ENCODE measurements at regions not wholly inside any gene's neighbourhood (a gene's known extent, or its start where the extent isn't known, plus 50 kb on each side); places are given as distances from the start of the nearest gene placed in this dataset.

DNA sequence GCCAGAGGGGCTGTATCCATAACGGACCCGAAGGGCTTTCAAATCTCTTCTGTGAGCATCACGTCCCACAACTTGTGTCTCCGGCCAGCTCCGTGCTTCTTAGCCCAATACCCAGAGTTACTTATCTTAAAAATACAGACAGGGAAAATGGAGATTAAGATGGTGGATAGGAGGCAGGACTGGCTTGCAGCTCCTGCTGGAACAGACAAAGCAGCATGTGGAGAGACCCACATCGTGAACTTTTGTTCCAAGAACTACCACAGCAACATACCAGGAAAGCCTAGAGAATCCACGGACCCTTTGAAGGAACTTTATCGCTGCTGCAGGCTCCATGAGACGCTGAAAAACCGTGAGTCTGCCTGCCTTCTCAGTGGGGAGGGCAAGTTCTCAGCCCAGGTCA lies 113.7 kb downstream of the RNASET2 start:
- TF ChIP-seq ZFX (IDR thresholded peaks at IDR 0.05; ENCODE audit: borderline replicate concordance) = no peak
- TF ChIP-seq CTCF (IDR thresholded peaks at IDR 0.05) = no peak
- no peak overlapping the region for H3K27ac ChIP-seq

- no peak for TF ChIP-seq CTCF (IDR thresholded peaks at IDR 0.05)
- H3K27ac ChIP-seq = no peak overlapping the region
Observed at GRCh38 chr6:166841216-166841615, 115.1 kb downstream of the RNASET2 start.

DNA sequence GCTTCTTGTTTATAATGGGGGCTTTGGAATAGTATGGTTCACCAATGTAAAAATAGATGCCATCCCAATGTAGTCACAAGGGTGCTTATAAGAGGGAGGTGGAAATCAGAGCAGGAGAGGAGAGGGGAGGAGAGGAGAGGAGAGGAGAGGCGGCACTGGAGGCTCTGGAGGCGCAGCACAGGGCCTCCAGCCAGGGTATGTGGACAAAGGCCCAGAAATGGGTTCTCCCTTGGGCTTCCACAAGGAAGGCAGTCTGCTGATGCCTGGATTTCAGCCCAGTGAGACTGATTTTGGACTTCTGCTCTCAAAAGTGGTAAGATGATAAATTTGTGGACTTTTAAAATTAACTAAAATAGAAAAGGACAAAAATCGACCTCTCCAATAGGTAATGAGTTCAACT lies 116.8 kb downstream of the RNASET2 start:
- H3K27ac ChIP-seq = no peak overlapping the region
- TF ChIP-seq ZFX (IDR thresholded peaks at IDR 0.05; ENCODE audit: borderline replicate concordance) (no peak), CTCF (IDR thresholded peaks at IDR 0.05) (no peak)

GRCh38 chr6:166838987-166839386 lies 117.4 kb downstream of the RNASET2 start:
- no peak for TF ChIP-seq ZFX (IDR thresholded peaks at IDR 0.05; ENCODE audit: borderline replicate concordance)
- no peak for TF ChIP-seq CTCF (IDR thresholded peaks at IDR 0.05)
- H3K27ac ChIP-seq = no peak overlapping the region

- no peak for TF ChIP-seq CTCF (IDR thresholded peaks at IDR 0.05)
- TF ChIP-seq ZFX (IDR thresholded peaks at IDR 0.05; ENCODE audit: borderline replicate concordance) = no peak
Observed at GRCh38 chr6:166836785-166837718, 119.3 kb downstream of the RNASET2 start.

DNA sequence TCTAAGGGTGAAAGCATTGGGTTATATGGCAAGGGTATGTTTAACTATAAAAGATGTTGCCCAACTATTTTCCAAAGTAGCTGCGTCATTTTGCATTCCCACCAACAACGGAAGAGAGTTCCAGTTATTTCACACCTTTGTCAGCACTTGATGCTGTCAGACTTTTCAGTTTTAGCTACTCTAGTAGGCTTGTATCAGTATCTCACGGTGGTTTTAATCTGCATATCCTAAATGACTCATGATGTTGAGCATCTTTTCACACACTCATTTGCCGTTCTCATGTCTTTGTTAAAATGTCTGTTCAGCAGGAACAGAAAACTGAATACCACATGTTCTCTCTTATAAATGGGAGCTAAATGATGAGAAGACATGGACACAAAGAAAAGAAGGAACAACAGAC lies 122.3 kb downstream of the RNASET2 start:
- H3K27ac ChIP-seq = no peak overlapping the region
- TF ChIP-seq ZFX (IDR thresholded peaks at IDR 0.05; ENCODE audit: borderline replicate concordance) (no peak), CTCF (IDR thresholded peaks at IDR 0.05) (no peak)

More at GRCh38 chr6:166836785-166837718, 119.3 kb downstream of the RNASET2 start:
- no peak overlapping the region for H3K27ac ChIP-seq

- no peak overlapping the region for H3K27ac ChIP-seq
- TF ChIP-seq CTCF (IDR thresholded peaks at IDR 0.05) = no peak
- no peak for TF ChIP-seq ZFX (IDR thresholded peaks at IDR 0.05; ENCODE audit: borderline replicate concordance)
Observed at GRCh38 chr6:166830891-166831363, 125.4 kb downstream of the RNASET2 start.

Data from 22Rv1 (cell line).